Neural progenitor cell (in vitro differentiated cells): ENCODE measurements at regions not wholly inside any gene's neighbourhood (a gene's known extent, or its start where the extent isn't known, plus 50 kb on each side); places are given as distances from the start of the nearest gene placed in this dataset.

Experiments
- DNase-seq: peaks from one replicate; pipeline ENCODE4 v3.0.0-alpha.2; 2016; ENCODE audit warnings: low spot score
- H2AFZ ChIP-seq: fragments of 200-600 bp; sonication (generic); replicated peaks from 2 replicates; pipeline ENCODE4 v1.6.1; 2016; ENCODE audit warnings: antibody characterized with exemption
- H3F3A ChIP-seq: fragments of 200-600 bp; sonication (generic); 2 replicates; pipeline ENCODE4 v1.6.1; 2016; ENCODE audit warnings: antibody characterized with exemption, low read depth
- H3K27ac ChIP-seq: fragments of 200-600 bp; sonication (generic); 2 replicates; pipeline ENCODE4 v1.5.1; 2016; ENCODE audit warnings: mild to moderate bottlenecking
- H3K27me3 ChIP-seq: fragments of 200-600 bp; sonication (generic); 2 replicates; pipeline ENCODE4 v1.6.1; 2016; ENCODE audit warnings: mild to moderate bottlenecking, moderate library complexity
- H3K36me3 ChIP-seq: fragments of 200-600 bp; sonication (generic); 2 replicates; pipeline ENCODE4 v1.5.1; 2016
- H3K4me1 ChIP-seq: fragments of 200-600 bp; sonication (generic); 2 replicates; pipeline ENCODE4 v1.6.1; 2016; ENCODE audit warnings: mixed run types
- H3K4me2 ChIP-seq: fragments of 200-600 bp; sonication (generic); 2 replicates; pipeline ENCODE4 v1.6.1; 2016
- H3K4me3 ChIP-seq: fragments of 200-600 bp; sonication (generic); 2 replicates; pipeline ENCODE4 v1.5.1; 2016
- H3K79me2 ChIP-seq: fragments of 200-600 bp; sonication (generic); 2 replicates; pipeline ENCODE4 v1.6.1; 2016; ENCODE audit warnings: low read depth
- H3K9ac ChIP-seq: fragments of 200-600 bp; sonication (generic); 2 replicates; pipeline ENCODE4 v1.6.1; 2016
- H3K9me3 ChIP-seq: fragments of 200-600 bp; sonication (generic); 2 replicates; pipeline ENCODE4 v1.5.1; 2016; ENCODE audit warnings: low read depth
- H4K20me1 ChIP-seq: fragments of 200-600 bp; sonication (generic); 2 replicates; pipeline ENCODE4 v1.6.1; 2016; ENCODE audit warnings: low read depth
- H3K27ac Mint-ChIP-seq: 3 replicates; pipeline ENCODE4 v1.8.0; 2021; ENCODE audit warnings: mixed read lengths
- H3K27me3 Mint-ChIP-seq: 2 replicates; pipeline ENCODE4 v1.8.0; 2022; ENCODE audit warnings: low read depth, mild to moderate bottlenecking, inconsistent platforms, moderate library complexity, mixed read lengths; ENCODE audit not compliant: insufficient read depth
- H3K36me3 Mint-ChIP-seq: 3 replicates; pipeline ENCODE4 v1.8.0; 2021; ENCODE audit warnings: mixed read lengths
- H3K4me1 Mint-ChIP-seq: 3 replicates; pipeline ENCODE4 v1.8.0; 2021; ENCODE audit warnings: mixed read lengths
- H3K4me3 Mint-ChIP-seq: 3 replicates; pipeline ENCODE4 v1.8.0; 2021; ENCODE audit warnings: mild to moderate bottlenecking, moderate library complexity, mixed read lengths
- H3K9me3 Mint-ChIP-seq: 3 replicates; pipeline ENCODE4 v1.8.0; 2020; ENCODE audit warnings: mixed read lengths
- CTCF ChIP-seq: fragments of 200-600 bp; sonication (generic); IDR thresholded peaks from 2 replicates; pipeline ENCODE4 v1.5.1; 2017; ENCODE audit warnings: antibody characterized with exemption, mild to moderate bottlenecking
- EZH2 ChIP-seq: fragments of 200-600 bp; sonication (generic); IDR thresholded peaks from 2 replicates; pipeline ENCODE4 v1.6.1; 2017; ENCODE audit warnings: antibody characterized with exemption, mild to moderate bottlenecking, moderate library complexity
- EZH2phosphoT487 ChIP-seq: fragments of 200-600 bp; sonication (generic); IDR thresholded peaks from 2 replicates; pipeline ENCODE4 v1.6.1; 2017; ENCODE audit warnings: antibody characterized with exemption

DNA sequence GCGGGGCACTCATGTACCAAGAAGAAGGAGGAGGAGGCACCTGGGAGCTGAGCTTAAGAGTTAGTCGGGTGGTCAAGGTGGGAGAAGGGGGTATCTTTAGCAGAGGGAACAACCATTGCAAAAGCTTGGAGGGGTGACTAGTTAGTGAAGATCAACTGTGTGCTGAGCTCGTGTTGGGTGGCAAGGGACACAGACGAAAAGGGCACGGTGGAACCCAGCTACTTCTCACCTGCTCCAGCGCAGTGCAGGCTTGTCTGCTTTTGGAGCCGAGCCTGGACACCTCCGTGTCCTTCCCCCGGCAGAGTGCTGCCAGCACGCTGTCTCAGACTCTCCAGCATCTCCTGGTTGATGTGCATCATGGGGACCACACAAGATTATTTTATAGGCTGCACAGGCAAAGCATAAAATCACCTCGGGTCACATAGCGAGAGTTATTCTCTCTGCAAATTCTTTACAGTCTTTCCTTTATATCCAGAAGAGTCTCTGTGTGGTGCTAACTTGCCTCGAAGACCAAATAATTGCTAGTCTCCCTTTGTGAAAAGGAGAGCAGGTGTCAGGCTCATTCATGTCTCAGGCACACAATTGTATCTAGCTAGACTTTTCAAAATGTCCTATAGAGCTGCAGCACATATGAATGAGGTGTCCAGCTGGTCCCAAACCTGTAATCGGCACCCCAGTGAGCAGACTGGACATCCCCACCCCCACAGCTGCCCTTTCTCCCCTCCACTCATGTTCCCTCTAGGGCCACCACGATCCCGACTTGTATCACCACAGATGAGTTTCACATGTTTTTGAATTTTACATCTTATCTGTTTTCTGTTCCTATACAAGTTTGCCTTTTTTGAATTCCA is 123.4 kb downstream of the CEBPB start:
- no peaks in the 10 kb centered on the region for H3K79me2 ChIP-seq
- Mint-ChIP-seq H3K36me3 (no peaks in the 10 kb centered on the region), H3K4me3 (no peak overlapping the region), H3K27ac (peak overlapping the region; percentile 59), H3K27me3 (peaks cover 12% of the 10 kb centered on the region), H3K4me1 (peaks cover 21% of the 10 kb centered on the region), H3K9me3 (no peaks in the 10 kb centered on the region)
- no peak overlapping the region for H2AFZ ChIP-seq
- H3K36me3 ChIP-seq, result no peaks in the 10 kb centered on the region
- H3K9ac ChIP-seq, result no peak overlapping the region
- H3K4me2 ChIP-seq, result peak overlapping the region; percentile 17
- no peaks in the 10 kb centered on the region for H3F3A ChIP-seq
- no peaks in the 10 kb centered on the region for H3K9me3 ChIP-seq
- DNase-seq, result no peak
- peaks cover 15% of the 10 kb centered on the region for H3K4me1 ChIP-seq
- TF ChIP-seq EZH2 (no peak), CTCF (no peak), EZH2phosphoT487 (no peak)
- H3K4me3 ChIP-seq, result no peak overlapping the region
- no peaks in the 10 kb centered on the region for H3K27me3 ChIP-seq
- no peak overlapping the region for H3K27ac ChIP-seq
- no peaks in the 10 kb centered on the region for H4K20me1 ChIP-seq

DNA sequence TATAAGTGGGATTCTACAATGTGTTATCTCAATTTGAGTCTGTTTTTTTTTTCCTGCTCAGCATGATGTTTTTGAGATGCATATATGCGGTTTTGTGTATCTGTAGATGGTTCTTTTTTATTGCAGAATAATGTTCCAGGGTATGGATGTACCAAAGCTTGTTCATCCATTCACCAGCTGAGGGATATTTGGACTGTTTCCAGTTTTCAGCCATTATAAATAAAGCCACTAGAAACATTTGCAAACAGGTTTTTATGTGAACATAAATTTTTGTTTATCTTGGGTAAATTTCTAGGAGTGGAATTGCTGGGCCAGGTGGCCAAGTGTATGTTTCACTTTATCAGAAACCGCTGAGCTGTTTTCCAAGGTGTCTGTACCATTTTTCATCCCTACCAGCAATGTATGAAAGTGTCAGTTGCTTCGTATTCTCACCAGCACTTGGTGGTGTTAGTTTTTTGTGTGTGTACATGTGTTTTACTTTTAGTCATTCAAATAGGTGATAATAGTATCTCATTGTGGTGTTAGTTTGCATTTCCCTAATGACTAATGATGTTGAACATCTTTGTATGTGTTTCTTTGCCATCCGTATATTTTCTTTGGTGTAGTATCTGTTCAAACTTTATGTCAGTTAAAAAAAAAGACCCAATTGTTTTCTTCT is 124.2 kb downstream of the CEBPB start:
- TF ChIP-seq EZH2phosphoT487 (no peak), EZH2 (no peak), CTCF (no peak)
- no peak overlapping the region for H3K27ac ChIP-seq
- H3K4me2 ChIP-seq, result peak overlapping the region; percentile 17
- Mint-ChIP-seq H3K9me3 (no peaks in the 10 kb centered on the region), H3K4me1 (peaks cover 17% of the 10 kb centered on the region), H3K4me3 (no peak overlapping the region), H3K27me3 (peaks cover 12% of the 10 kb centered on the region), H3K36me3 (no peaks in the 10 kb centered on the region), H3K27ac (no peak overlapping the region)
- no peaks in the 10 kb centered on the region for H3F3A ChIP-seq
- H3K9me3 ChIP-seq, result no peaks in the 10 kb centered on the region
- no peak for DNase-seq
- no peaks in the 10 kb centered on the region for H3K79me2 ChIP-seq
- H3K27me3 ChIP-seq, result no peaks in the 10 kb centered on the region
- no peak overlapping the region for H2AFZ ChIP-seq
- no peaks in the 10 kb centered on the region for H4K20me1 ChIP-seq
- H3K36me3 ChIP-seq, result no peaks in the 10 kb centered on the region
- no peak overlapping the region for H3K9ac ChIP-seq
- no peak overlapping the region for H3K4me3 ChIP-seq
- peaks cover 9% of the 10 kb centered on the region for H3K4me1 ChIP-seq

- no peak overlapping the region for H3K27ac Mint-ChIP-seq
- no peaks in the 10 kb centered on the region for H3K79me2 ChIP-seq
- no peak overlapping the region for H3K27ac ChIP-seq
- no peaks in the 10 kb centered on the region for H3K27me3 ChIP-seq
- H3K36me3 Mint-ChIP-seq, result no peaks in the 10 kb centered on the region
- no peak overlapping the region for H3K9ac ChIP-seq
- H3K9me3 Mint-ChIP-seq, result no peaks in the 10 kb centered on the region
- peaks cover 11% of the 10 kb centered on the region for H3K4me1 ChIP-seq
- H3K4me3 ChIP-seq, result no peak overlapping the region
- no peak for DNase-seq
- no peak overlapping the region for H3K4me3 Mint-ChIP-seq
- H3F3A ChIP-seq, result no peaks in the 10 kb centered on the region
- TF ChIP-seq EZH2phosphoT487, result no peak
- no peak for TF ChIP-seq EZH2
- TF ChIP-seq CTCF, result no peak
- H2AFZ ChIP-seq, result no peak overlapping the region
- H3K4me1 Mint-ChIP-seq, result peaks cover 23% of the 10 kb centered on the region
- H3K36me3 ChIP-seq, result no peaks in the 10 kb centered on the region
- peaks cover 15% of the 10 kb centered on the region for H3K27me3 Mint-ChIP-seq
- no peaks in the 10 kb centered on the region for H3K9me3 ChIP-seq
- no peak overlapping the region for H3K4me2 ChIP-seq
- H4K20me1 ChIP-seq, result no peaks in the 10 kb centered on the region
These were observed 125.2 kb downstream of the CEBPB start for GRCh38 chr20:50315586-50316551.
